GM19023 (cell line): ENCODE measurements at regions not wholly inside any gene's neighbourhood (a gene's known extent, or its start where the extent isn't known, plus 50 kb on each side); places are given as distances from the start of the nearest gene placed in this dataset.

ENCODE experiments used
- ATAC-seq: cut with Tn5 transposase; IDR thresholded peaks from one replicate; pipeline ENCODE4 v1.9.1; 2021; ENCODE audit warnings: mild to moderate bottlenecking, moderate library complexity; ENCODE audit not compliant: unreplicated experiment

DNA sequence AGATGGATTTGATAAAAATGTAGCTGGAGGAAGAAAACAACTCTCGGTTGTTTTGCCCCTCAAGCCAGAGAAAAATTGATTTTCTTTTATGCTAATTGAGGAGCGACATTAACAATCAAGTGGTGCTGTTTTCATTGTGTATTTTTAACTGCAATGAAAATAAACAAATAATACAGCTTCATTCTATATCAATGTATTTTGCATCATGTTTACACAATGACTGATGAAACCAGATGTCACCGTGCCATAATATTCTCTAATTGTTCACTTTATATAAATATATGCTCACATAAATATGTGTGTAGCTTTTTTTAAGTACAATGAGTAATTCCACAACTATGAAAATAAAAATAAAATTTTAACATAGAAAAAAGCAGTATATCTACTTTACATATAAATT lies 139.0 kb upstream of the PRDM9 start:
- ATAC-seq, result no peak

DNA sequence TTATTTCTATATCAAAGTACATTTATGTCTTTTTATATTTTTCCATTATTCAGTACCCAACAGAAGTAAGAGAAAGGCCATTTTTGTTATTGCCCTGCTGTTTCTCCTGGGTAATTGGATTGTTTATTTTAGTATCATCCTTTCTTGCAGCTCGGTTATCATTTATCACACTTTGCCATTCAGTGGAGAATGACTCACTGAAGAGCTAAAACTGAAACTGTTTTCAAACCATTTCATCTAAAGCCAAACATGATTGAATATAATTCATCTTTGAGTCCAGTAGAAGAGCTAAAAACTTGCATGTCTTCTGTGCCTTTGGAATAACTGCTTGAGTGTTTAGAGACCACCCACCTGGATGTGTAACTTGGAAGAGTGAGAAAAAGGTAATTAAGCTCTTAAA lies 139.5 kb upstream of the PRDM9 start:
- ATAC-seq, result no peak

DNA sequence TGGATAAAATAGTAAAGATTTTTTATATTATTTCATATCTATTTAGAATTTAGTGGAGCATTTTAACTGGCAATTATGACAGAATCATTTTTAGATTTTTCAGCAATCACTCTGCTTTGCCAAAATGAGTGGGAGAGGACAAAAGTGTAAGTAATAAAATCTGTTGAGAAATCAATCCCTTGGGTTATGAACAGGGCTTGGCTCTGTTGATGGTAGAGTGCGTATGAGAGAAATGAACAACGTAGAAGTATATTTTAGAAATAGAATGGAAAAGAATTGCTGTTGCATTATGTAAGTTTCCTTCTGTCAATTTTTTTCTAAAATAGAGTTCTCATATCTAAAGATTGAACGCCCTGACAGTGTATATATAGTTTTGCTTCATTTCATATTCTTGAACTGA lies 154.1 kb upstream of the PRDM9 start:
- ATAC-seq, result no peak

DNA sequence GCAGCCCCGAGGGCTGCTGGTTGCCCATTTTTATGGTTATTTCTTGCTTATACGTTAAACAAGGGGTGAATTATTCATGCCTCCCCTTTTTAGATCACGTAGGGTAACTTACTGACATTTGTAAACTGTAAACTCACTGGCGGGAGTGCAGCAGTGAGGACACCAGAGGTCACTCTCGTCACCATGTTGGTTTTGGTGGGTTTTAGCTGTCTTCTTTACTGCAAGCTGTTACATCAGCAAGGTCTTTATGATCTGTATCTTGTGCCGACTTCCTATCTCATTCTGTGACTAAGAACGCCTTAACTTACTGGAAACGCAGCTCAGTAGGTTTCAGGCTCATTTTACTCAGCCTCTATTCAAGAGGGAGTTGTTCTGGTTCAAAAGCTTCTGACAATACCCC lies 155.0 kb upstream of the PRDM9 start:
- no peak for ATAC-seq

DNA sequence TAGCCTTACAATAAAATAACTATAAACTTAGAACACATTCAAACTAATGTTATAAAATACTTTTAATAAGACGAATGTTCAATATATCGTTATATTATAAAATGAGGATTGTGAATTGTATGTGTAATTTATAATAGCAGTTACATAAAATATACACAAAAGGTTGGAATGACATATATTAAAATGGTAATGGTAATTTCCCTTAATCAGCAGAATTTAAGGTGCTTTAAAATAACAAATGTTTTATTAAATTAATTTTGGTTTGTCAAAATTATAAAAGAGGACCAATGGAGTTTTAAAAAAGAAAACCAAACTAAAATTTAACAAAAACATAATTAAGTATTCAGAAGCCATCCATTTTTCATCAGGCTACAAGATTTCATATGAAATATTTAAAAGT lies 164.3 kb upstream of the PRDM9 start:
- ATAC-seq, result no peak

DNA sequence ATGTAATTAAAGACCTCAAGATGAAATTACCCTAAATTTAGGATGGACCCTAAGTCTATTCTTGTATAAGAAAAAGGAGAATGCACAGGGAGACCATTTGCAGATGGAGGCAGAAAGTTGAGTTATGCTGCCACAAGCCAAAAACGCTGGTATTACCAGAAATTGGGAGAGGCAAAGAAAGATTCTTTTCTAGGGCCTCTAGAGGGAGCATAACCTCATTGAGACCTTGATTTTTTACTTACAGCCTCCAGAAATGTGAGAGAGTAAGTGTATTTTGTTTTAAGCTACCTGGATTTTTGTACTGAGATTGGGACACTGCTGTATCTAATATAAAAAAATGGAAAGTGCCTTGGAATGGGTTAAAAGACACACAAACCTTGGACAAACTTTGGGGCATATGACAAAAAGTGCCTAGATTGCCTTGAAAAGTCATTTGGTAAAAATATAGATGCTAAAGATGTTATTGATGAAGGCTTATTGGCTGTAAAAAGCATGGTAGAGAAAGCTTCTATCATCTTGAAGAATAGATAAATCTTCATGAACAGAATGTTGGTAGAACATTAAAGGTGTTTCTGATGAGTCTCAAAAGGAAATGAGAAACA lies 174.7 kb upstream of the PRDM9 start:
- ATAC-seq, result no peak

DNA sequence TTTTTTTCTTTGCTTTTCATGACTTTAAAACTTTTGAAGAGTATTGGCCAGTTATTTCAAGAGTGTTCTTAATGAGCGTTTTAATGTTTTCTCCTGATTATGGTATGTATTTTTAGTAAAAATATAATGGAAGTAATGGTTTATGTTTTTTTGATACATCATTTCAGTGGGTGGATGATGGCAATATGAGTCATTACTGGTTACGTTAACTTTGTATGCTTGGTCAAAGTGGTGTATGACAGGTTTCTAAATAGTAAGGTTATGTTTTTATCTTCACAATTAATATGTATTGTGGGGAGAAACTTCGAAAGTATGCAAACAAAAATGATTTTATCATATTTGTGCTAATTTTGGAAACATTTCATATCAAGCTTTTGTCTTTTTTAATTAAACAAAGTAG lies 176.7 kb upstream of the PRDM9 start:
- no peak for ATAC-seq

DNA sequence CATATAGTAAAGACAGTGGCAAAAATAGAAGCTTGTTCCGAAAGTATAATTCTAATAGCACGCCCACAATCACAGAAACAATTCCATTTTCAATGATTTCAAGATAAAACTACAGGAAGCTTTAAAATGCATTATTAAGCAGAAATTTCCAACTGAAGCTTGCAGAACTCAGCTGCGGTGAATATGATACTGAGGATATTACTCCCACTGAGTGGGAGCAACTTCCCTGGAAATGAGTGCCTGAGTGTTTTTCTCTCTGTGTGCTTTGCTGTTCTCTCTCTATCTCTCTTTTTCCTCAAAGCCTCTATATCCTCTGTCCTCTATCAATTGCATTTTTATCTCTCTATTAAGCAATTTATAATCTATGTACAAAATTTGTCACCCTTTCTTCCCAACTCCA lies 187.5 kb upstream of the PRDM9 start:
- ATAC-seq, result no peak

DNA sequence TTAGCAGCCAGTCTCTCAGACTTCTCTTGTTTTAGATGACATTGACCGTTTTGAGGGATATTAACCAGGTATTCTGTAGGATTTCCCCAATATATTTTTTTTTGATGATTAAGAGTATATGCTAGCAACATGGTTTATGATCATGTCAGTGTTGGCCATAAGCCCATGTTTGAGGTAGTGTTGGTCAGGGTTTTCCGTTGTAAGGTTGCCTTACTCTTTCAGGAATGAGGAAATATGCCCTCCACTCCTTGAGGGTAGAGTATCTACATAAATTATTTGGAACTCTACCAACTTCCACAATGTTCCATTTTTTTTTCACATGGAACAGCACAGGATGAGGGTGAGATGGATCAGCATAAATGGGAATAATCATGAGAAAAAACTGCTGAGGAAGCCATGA lies 188.4 kb upstream of the PRDM9 start:
- ATAC-seq, result no peak

DNA sequence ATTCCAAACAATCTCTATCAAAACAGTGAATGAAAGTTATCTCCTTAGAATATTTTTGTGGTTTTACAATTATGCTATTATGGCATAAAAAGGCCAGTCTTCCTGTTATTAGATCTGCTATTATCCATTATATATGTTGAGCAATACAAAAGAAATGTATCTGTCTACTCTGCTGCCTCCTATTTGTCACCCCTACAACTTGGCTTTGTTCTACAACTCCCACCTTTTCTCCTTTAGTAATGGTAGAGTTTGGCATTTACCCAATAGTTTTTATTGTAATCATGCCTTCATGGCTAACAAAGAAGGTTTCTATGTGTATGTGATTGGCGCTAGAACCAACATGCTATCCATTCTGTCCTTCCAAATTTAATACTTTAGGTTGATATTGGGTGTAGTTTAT lies 189.2 kb upstream of the PRDM9 start:
- ATAC-seq, result no peak

DNA sequence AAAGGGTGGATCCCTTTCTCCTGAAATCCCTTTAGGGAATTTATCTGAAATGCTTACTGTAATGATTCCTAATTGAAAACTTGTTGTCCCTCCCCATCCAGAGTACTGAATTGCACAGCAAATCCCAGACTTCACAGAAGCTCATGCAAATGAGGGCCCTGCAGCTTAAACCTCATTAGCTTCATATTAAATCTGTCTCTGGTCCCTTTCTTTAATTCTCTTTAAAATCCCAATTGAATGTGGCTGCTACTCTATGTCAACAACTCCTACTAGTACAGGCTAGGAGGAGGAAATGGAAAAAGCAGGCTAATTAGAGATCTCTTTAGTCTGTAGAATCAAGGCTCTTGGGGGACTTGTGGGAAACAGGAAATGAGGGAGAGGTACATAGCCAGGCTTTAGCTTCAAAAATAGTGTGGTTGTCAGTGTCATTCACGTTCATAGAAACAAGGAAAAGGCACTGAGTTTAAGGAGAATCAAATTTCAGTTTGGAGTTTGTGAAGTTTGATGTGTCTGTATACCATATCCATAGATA lies 191.3 kb upstream of the PRDM9 start:
- no peak for ATAC-seq

DNA sequence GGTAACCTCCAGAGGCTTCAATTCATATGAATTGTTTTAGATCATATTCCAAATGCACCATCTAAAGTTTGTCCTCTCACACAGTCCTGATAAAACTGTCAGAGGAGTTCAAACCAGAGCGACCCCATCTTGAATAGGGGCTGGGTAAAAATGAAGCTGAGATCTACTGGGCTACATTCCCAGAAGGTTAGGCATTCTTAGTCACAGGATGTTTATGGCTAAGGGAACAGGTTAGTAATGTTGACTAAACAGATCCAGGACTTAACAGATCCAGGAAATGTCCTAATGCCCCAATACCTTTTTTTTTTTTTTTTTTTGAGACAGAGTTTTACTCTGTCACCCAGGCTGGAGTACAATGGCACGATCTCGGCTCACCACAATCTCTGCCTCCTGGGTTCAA lies 192.6 kb upstream of the PRDM9 start:
- no peak for ATAC-seq

DNA sequence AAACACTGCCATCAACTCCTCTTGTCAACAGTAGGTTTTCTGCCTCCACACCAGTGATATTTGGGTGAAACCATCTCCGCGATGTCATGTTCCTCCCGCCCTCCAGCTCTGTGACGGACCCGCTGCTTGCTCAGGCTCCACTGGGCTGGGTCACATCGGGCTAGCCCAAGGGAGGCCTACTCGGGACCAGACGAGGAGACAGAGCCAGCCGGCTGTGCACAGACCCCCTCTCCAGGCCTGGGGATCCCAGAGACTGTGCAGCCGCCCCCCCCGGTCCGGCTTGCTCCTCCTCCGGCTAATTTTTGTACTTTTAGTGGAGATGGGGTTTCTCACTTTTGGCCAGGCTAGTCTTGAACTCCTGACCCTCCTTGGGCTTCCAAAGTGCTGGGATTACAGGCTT lies 202.4 kb upstream of the PRDM9 start:
- ATAC-seq, result no peak

DNA sequence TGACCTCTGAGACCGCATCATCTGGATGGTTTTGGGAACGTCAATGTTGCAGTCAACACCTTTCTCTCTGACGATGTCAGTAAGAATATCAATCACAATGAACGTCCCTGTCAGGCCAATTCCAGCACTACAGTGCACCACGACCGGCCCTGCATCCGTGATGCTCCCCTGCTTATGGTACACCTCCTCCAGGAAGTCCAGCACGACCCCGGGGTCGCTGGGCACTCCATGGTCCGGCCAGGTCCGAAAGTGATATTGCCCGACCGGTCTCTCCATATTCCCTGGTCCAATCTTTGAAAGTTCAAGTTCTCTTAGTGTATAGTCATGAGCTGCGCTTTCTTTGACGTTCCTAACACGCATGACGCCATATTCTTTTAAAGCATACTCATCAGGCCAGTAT lies 203.6 kb upstream of the PRDM9 start:
- no peak for ATAC-seq

DNA sequence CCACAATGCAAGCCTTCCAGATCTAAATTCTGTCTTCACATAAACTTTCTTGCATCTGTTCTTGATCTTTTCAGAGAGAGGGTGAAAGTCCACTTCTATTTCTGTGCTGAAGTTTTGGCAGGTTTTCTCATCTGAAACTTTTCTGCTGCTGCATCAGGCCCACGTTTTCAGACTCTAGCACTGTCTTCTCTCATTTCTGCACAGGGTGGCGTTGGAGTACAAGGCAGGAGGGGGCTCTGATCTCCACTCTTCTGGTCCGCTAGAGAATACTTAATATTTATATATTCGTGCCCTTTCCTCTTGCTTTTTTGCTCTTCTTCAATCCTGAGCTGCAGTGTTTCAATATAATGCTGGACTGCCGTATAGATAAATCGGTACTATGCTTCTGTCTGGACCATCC lies 204.0 kb upstream of the PRDM9 start:
- no peak for ATAC-seq

DNA sequence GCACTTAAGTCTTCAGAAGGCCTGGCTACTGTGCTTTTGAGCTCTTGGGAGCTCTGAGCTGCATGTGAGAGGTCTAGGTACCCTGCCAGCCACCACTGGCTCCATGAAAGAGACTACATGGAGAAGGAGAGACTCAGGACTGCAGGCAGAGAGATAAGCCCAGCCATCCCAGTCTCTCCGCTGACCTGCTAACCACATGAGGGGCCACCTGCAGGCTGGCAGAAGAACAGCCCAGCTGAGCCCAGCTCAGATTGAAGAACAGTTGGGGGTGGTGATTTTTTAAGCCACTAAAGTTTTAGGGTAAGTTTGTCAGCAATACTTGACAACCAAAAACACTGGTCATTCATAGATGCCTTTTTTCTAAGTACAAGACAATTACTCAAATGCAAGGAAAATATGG lies 205.0 kb upstream of the PRDM9 start:
- ATAC-seq, result no peak

DNA sequence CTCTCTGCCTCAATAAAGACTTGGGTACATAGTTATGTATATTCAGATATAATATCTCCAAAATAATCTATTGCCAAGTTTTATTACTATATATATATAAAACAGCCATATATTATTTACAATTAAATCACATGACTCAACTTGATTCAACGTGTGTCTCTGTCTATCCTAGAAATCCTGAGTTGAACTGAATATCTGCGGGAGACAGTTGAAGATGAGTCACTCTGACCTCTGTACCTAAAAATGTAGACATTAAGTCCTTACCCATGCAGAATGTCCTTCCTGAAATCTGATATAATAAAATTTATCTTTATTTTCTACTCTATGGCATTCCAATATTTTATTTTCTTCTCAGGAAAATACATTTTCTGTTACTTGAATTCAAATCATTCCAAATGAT lies 218.2 kb upstream of the PRDM9 start:
- no peak for ATAC-seq

DNA sequence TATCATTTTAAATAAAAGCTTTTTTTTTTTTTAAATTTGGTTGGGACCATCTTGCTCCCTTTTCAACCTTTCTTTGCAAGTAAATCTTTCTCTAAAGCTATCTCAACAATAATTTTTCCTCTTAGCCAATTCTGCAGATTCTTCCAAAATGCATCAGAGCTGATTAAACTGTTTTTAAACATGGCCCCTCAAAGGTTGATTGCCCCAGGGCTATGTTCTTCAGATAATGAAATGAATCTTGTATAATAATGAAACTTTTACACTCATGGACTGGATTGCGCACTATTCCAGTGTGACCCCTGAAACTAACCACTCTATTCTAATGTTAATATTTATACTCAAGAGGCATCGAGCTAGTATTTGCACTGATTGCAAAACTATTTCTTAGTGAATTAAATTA lies 222.8 kb upstream of the PRDM9 start:
- no peak for ATAC-seq

DNA sequence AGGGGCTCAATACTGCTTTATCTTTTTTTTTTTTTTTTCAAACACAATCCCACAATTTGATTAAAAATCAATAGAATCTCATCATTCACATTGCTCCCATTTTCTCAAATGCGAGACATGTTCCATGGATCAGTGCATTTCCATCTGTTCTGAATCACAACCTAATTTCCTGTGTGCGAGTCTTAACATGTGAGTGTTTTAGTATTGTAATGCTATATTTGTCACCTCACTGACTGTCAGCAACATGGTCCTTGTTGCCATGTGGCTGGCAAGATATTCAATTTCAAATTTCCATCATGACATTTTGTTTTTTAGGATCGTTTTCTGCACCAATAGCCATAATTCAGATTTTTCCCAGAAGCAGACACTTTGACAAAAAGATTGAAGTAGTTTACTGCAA lies 233.2 kb upstream of the PRDM9 start:
- no peak for ATAC-seq

DNA sequence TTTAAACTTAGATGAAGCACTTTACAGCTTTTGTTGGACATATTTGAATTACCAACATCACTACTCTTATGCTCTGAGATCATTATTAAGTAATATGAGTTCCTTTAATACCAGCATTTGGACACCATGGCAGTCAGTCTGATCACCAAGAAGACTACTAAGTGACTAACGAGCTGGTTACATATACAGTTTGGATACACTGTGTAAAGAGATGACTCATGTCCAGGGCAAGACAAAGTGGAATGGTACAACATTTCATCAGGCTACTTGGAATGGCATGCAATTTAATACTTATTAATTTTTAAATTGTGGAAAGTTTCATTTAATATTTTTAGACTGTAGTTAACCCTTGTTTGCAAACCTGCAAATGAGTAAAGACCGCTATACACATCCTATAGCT lies 237.4 kb upstream of the PRDM9 start:
- ATAC-seq, result no peak

DNA sequence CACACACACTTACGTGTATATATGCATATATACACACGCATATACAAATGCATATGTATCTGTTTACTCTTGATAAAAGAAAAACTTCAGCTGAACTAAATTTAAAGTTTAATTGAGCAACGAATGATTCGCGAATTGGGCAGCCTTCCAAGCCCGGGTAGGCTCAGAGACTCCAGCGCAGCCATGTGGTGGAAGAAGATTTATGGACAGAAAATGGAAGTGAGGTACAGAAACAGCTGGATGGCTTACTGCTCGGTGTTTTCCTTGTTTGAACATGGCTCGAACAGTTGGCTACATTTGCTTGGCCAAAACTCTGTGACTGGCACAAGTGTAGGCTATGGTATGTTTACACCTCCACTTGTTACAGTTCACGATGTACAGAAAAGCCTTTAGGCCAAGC lies 239.3 kb upstream of the PRDM9 start:
- no peak for ATAC-seq

DNA sequence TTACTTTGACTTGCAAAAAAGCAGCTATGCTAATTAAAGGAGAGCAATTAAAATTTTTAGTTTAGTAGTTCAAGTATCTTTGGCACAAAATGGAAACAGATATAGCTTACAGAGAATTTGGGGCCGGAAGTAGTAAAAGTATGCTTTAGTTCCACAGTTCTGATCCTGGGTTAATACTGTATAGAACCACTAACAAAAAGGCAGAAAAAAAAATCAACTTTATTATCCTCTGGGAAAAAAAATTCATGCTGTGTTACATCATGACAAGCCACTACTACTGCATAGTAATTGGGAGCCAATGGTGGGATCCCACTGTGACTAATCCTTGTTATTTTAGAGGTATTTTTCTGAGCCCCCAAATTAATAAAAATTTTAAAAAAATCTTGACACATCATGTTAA lies 246.8 kb upstream of the PRDM9 start:
- ATAC-seq, result no peak

DNA sequence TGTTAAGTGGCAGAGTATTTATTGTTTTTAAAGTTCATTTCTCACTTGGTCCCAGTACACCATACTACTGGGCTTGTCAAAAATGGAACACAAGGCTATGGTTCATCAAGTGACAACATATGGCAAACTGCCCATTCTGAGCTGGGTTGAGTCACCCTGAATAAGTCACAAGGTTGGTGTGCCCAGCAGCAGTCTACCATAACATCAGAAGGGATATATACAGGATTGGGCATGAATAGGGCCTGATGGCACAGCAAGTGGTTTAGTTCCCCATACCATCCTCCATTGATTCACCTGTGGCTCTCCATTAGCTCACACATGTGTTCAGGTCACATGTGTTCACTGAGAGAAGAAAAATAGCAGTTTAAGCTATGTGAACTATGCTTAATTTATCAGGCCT lies 249.8 kb upstream of the PRDM9 start:
- no peak for ATAC-seq
